G401 (cell line): ENCODE measurements at regions not wholly inside any gene's neighbourhood (a gene's known extent, or its start where the extent isn't known, plus 50 kb on each side); places are given as distances from the start of the nearest gene placed in this dataset.
A peak's percentile ranks its signal among the peaks of the same experiment; 100 is the strongest.

Source experiments
- DNase-seq: peaks from one replicate; pipeline ENCODE4 v3.0.0-alpha.2; 2015; ENCODE audit warnings: low spot score
- in situ Hi-C: cut with HindIII; loops from 2 replicates; pipeline ENCODE4 v1.10.0; 2016; ENCODE audit warnings: low sequenced_read_pairs, mixed read lengths

DNA sequence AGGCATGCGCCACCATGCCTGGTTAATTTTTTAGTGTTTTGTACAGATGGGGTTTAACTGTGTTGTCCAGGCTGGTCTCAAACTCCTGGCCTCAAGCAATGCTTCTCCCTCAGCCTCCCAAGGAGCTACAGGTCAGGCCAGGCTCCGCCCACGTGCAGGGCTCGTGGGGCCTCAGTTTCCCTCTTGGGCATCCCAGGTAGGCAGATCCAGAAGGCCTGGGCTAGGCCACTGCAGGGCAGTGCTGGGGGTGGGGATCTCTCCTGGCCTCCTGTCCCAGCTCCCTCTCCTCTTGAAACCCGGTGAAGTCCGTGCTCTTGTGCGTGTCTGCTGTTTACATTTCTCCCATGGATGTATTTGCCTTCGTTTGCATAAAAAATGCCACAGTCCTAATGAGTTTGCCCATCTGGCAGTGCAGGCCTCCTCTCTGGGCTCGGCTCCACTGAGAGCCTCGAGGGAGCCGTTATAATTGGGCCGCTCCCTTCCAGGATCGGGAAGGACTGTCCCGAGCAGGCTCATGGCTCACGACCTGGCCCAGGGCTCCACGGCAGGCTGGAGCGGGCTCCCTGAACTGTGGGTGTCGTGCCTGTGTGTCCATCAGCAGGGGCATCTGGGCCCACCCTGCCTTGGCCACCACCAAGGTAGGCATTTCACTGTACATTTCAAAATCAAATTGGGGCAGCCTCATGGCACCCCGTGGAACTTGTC is 52.6 kb upstream of the RUFY1 start:
- in situ Hi-C loops: no loop called here

DNA sequence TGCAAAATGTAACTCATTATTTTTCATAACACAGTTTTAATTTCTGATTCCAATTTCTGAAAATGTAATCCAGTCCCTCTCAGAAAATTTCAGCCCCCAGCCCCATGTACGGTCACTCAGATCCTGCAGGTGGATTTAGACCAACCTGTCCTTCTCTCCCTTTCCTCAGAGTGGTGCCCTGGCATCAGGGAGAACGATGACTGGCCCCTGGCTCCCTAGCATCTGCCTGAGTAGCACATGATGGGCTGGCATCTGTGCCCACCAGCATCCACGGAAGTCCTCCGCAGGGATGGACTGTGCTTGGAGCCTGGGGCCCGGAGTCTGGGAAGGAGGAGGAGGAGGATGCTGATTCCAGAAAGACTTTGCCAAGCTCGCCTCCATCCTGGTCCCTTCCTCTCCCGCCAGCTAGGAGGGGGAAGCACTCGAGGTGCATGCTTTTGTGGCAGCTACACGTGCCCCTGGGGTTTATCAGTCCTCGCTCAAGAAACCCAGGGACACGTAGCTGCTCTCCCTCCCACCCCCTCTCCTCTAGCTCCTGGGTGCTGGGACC is 54.4 kb upstream of the RUFY1 start:
- in situ Hi-C loops: no loop called here
- no peak for DNase-seq

More for the DNA sequence above, 52.6 kb upstream of the RUFY1 start:
- no peak for DNase-seq

DNA sequence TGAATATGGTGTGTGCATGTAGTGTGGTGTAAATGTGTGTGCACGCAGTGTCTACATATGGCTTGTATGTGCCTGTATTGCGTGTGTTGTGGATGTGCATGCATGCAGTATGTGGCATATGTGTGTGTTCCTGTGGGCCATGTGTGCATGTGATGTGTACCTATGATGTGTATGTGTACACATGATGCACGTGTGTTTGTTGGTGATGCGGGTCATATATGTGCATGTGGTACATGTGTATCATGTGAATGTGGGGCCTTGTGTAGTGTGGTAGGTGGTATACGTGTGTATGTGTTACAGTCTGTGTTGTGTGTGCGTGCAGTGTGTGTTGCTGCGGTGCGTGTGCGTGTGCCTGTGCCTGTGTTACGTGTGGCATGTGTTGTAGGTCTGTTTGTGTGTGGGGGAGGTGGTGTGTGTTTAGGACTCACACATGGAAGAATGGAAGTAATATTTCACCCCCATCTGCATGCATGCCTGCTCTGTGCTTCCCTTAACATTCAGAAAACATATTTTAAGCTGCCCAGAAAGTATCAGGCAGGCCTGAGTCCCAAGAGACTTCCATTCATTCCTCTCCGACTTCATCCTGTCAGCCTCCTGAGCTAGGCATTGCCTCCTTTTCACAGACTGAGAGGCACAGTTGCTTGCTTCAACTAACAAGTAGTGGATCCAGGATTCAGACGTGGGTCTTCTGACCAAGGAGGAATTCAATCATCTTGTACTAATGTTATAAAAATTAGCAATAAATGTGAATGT is 55.4 kb upstream of the RUFY1 start:
- in situ Hi-C loops: no loop called here
- DNase-seq: no peak

DNA sequence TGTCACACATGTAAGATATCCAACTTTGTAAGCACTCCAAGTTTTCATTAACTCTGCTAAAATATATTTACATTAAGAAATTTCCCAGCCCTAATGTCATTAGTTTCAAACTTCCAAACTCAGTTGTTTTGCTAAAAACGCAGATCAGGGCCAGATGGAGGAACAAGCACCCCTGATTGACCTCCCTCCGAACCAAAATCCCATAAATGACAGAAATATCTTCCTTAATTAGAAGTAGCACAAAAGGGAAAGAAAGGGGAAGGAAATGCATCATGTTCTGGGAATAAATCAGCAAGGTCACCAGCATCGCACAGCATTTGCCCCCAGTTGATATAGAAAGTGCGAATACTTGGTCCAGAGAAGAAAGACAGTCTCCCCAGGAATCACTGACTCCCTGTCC is 61.4 kb upstream of the RUFY1 start:
- no peak for DNase-seq
- in situ Hi-C loops: no loop called here

DNA sequence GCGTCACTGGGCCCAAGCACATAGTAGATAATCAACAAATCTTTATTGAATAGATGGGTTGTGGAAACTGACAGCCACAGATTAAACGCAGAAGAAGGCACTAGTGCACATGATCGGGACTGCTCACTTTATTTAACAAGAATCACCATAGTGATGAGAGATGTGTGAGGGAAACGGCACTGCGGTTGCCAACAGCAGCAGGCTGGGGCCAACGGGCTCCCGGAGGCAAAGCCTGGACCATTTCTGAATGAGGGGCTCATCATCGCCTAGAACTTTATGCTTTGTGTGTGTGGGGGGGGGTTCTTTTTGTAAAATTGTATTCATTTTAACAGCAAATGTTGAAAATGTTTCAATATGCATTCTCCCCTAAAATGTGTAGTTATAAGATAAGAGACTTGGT is 61.9 kb upstream of the RUFY1 start:
- in situ Hi-C loops: no loop called here

DNA sequence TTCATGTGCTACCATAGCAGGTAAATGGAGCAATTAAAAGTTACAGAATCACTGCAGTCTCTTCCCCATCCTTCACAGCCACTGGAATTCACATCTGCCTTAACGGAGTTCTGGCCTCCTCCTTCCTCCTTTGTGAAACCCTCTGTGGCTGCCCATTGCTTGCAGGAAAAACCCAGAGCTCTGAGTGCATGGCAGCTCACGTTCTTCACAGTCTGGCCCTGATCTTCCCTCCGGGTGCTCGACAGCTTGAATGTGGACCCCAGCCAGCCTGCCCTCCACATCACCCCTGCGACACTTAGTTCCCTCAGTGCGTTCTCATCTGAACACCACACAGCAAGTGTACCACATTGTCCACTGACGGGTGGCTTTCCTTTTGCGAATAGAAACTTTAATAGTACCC is 63.2 kb upstream of the RUFY1 start:
- DNase-seq: no peak
- in situ Hi-C loops: no loop called here

More for the DNA sequence above, 61.9 kb upstream of the RUFY1 start:
- no peak for DNase-seq

DNA sequence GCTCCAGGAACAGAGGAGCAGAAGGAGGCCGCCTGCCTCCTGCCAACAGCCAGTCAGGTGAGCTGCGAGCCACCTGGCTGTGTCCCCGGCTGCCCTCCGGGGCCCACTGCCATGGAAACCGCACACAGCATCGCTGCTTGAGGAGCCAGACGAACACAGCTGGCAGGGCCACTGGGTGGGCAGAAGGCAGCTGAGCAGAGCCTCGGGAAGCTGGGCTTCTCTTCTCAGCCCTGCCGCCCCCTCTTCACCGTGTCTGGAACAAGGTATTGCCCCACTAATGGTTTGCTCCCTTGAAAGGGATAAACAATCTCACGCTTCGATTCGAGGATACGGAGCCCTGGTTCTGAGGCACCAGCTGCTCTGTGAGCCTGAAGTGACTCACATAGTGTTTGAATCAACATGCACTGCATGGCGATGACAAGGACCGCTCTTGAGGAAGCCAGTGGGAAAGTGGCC is 63.7 kb upstream of the RUFY1 start:
- DNase-seq: peak; percentile 67
- in situ Hi-C loops: no loop called here

DNA sequence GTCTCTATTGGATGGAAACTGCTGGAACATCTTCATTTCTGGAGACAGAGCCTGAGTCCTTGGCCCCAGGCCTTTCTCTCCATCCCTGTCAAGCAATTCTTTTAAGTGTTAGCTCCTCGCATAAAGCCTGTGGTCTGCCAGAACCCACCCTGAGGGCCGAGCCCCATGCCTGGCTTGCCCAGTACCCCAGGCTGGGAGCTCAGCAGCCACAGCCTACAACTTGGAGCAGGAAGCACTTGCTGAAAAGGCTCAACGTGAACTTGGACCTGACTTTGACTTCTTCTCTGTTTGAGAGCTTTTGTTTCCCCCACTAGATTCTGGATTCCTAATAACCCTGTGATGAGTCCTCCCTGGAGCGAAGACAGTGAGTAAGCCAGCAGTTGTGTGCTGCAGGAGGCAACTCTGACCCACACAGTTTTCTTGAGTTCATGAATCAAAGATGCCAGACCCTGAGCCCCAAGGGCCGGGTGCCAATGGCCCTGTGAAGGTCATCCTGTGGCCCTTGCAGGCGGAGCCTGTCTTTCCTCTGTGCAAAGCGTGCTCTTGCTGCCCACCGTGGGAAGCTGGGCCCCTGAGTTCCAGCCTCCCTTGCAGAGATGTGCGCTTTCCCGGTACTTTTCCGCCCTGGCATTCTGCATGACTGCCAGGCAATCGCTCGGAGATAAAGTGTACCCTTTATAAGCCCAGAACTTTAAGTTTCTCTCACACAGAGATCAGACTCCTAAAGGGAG is 64.3 kb upstream of the RUFY1 start:
- DNase-seq: no peak
- in situ Hi-C loops: no loop called here

DNA sequence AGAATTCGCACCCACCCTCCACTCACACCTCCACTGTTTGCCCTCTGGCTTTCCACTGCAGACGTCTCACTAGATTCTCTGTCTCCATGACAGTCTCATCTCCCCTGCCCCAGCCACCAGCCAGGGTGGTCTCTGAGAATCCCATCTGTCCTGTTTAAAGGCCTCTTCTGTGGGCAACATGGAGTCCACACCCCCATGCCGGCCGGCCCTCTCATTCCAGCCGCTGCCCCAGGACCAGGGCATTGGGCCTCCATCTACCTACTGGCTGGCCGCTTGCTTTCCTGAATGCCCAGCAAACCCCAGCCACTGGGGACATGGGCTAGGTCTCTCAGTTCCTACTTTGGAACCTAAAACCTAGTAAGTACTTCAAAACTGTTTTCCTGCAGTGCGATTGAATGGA is 65.6 kb upstream of the RUFY1 start:
- in situ Hi-C loops: no loop called here
- DNase-seq: no peak

DNA sequence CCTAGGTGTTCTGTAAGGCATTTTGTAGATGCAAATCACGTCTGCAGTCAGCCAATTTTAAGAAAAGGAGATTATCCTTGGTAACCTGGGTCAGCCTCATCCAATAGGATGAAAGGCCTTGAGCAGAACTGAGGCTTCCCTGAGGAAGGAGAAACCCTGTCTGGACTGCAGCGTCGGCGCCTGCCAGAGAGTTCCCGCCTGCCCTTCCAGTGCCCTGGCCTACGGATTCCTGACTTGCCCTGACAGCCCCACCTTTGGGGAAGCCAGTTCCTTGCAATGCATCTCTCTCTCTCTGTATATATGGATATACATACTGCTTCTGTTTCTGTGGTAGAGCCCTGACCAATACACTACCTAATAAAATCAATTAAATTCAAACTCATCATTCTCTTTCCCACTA is 66.2 kb upstream of the RUFY1 start:
- in situ Hi-C loops: no loop called here
- DNase-seq: no peak

DNA sequence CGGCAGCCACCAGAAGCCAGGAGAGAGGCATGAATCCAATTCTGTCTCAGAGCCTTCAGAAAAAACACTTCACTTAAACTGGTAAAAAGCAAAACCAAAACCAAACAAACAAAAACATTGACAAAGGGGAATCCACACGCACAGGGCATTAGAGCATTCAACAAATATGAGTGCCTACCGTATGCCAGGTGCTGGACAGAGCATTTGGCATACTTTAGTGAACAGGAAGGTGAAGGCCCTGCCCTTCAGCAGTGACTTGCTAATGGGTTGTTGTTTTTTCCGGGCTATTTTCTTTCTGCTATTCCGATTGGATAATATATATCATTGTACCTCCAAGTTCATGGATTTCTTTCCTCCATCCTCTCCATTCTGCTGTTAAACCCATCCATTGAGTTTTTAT is 71.7 kb upstream of the RUFY1 start:
- in situ Hi-C loops: no loop called here
- DNase-seq: no peak

DNA sequence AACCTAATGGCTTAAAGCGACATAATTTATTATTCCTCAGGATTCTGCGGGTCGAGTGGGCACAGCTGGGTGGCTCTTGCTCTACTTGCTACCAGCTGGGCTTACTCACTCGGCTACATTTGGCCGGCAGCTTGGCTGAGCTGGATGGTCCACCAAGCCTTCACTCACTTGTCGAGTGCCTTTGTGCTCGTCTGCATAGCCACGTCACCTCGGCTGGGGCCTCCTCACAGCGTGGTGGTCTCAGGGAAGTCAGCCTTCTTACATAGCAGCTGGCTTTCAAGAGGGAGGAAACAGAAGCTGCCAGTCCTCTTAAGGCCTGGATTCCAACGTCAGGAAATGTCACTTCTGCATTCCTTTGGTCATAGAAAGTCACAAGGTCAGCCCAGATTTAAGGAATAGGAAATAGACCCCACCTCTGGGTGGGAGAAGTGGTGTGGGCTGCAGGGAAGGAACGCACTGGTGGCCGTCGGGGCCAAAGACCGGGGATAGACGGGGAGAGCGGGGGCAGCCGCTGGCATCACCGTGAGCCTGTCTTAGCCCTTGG is 75.1 kb upstream of the RUFY1 start:
- DNase-seq: no peak
- in situ Hi-C loops: no loop called here

DNA sequence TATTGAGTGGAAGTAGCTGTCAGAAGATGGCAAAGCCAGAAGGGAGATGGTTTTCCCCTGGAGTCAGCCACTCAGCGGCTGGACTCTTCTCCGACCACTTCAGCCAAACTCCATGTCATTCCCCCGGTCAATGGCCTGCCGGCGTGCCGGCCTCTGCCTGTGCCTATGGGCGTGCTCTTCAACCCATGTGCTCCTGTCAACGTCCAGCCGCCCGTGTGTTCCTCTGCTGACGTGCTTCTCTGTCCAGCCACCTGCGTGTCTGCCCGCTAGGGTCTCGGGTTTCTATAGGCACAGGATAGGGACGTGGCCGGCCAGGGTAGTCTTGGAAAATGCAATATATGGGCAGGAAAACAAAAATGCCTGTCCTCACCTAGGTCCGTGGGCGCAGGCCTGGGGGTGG is 77.7 kb upstream of the RUFY1 start:
- in situ Hi-C loops: no loop called here
- no peak for DNase-seq

DNA sequence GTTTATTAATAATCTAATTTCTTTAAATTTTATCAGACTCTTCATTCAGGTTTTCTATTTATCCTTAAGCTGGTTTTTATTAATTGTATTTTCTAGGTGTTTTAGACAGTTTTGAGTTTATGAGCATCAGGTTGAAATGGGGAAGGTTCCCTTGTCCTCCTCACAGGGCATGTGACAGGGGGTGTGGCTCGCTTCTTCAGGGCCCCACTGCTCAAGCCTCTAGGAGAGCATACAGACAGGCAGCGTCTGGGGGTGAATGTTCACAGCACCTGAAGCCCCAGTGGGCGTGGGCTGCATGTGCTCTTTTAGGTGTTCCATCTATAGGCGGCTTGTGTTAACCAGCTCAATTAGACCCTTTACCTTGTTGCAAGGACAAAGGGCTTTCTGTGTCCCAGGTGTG is 78.2 kb upstream of the RUFY1 start:
- in situ Hi-C loops: no loop called here

DNA sequence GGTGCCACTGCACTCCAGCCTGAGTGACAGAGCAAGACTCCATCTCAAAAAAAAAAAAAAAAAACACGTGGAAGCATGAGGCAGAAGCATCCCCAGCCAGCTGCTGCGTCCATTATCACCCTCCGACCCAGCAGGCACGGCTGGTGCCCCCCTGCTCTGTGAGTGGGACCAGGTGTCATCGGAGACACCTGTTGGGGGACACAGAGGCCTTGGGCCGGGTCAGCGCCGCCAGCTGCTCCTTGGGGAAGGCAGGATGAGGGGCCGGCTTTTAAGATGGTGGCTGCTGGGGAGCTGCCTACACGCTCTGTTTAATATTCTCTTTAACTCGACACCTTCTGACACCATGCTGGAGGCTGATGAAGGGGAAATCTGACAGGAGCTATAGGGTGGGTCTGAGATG is 80.2 kb upstream of the RUFY1 start:
- in situ Hi-C loops: no loop called here
- no peak for DNase-seq

More for the DNA sequence above, 78.2 kb upstream of the RUFY1 start:
- DNase-seq: no peak

DNA sequence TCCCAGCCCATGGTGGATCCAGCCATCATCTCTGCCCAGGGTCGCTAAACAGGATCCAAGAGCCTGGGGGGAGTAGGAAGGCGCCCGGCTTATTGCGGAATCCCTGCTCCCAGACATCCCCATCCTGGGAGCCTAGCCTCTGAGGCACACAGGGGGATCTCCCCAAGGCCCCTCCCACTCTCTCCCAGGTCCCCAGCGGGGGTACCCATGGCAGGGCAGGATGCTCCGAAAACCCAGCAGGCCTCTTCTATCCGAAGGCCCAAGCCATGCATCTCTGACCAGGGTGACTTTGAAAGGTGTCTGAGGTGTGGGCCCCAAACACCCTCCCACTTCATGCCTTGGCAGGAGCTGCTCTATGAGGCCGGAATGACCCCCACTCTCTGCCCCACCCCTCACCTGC is 81.7 kb upstream of the RUFY1 start:
- DNase-seq: no peak
- in situ Hi-C loops: no loop called here

DNA sequence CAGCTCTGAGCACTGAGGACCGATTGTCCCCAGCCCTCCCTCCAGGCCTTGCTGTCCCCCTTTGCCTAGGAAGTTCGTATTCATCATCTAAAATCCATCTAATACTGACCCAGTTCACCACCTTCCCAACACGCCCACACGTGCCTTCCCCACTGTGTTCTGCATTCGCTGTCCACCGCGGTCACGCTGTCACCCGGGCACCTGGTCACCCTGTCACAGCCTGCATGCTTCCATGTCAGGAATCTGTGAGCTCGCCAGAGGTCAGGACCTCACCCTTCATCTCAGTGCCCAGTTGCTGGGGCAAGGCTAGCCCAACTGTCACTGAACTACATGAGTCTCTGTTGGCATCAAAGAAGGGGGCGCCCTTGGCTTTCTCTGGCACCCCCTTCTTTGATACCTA is 82.9 kb upstream of the RUFY1 start:
- in situ Hi-C loops: no loop called here
- no peak for DNase-seq

DNA sequence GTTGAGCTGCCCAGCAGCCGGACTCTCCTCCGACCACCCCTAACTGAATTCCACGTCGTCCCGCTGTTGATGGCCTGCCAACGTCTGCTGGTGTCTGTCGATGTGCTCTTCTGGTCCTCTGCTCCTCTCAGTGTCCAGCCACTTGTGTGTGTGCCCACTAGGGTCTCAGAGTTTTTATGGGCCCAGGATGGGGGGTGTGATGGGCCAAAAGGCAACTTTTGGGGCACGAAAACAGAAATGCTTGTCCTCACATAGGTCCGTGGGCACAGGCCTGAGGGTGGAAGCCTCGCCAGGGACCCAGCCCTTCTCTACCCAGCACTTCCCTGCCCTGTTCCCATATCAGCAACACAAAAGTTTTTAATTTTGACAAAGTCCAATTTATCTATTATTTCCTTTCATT is 85.7 kb upstream of the RUFY1 start:
- no peak for DNase-seq
- in situ Hi-C loops: no loop called here

DNA sequence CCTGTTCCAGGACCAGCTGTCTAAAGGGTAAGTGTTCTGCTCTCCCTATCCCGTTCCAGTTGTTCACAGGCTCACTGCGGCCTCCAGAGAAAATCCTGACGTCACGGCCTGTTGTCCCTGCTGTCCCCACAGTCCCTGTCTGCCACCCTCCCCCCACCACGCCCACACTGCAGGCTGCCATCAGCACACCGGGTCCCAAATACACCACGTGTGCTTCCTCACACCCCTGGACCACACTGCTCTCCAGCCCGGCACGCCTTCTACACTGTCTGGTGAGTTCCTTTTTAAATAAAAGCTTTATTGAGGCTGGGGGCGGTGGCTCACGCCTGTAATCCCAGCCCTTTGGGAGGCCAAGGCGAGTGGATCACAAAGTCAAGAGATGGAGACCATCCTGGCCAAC is 88.3 kb upstream of the RUFY1 start:
- no peak for DNase-seq
- in situ Hi-C loops: no loop called here

DNA sequence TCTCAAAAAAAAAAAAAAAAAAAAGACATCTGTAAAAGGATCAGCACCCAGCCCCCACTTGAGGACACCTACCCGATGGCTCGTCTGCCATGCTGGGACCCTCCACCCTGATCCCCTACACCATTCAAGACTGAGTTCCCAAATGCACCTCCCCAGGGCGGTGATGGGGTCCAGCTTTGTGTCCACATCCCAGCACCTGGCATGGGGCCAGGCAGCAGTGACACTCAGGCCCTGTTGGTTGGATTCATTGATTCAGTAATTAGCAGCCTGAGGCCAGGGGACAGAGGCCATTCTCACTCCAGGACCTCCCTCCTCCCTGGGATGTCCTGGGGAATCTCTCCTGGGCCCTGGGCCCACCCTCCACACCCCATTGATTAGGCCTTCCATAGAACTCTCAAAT is 88.8 kb upstream of the RUFY1 start:
- DNase-seq: no peak
- in situ Hi-C loops: no loop called here
